ENCODE measurements at regions not wholly inside any gene's neighbourhood (a gene's known extent, or its start where the extent isn't known, plus 50 kb on each side); places are given as distances from the start of the nearest gene placed in this dataset.

DNA sequence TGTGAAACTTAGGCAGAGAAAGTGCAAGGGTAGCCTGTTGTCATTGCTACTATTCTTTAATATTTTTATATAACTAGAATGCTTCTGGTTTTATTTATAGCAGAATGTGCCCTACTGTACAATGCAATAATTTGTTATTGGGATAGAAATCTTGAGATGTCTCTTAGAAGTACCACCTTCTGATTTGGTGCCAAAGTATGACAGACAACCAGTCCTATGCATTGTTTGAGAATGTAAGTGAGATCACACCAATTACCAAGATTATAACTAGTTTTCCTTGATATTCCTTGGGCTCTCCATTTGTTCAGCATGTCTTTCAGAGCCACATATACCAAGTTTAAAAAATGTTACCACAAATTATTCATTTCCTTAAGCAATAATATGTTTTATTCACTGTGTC, 399.7 kb downstream of the CPS1 start:
- TF ChIP-seq POLR2AphosphoS5 (IDR thresholded peaks at IDR 0.05; ENCODE audit: low read depth, low read length) (no peak), POLR2A (IDR thresholded peaks at IDR 0.05; ENCODE audit: low read depth, low read length) (no peak), TAF1 (IDR thresholded peaks at IDR 0.05; ENCODE audit: low read depth, low read length) (no peak), SPI1 (IDR thresholded peaks at IDR 0.05; ENCODE audit: low read depth, low read length) (no peak), PAX5 (IDR thresholded peaks at IDR 0.05; ENCODE audit: insufficient read depth, low read length, severe bottlenecking) (no peak), POU2F2 (IDR thresholded peaks at IDR 0.05; ENCODE audit: low read depth, low read length) (no peak)
